Mucosa of gallbladder (tissue), 1 donor: ENCODE measurements at regions not wholly inside any gene's neighbourhood (a gene's known extent, or its start where the extent isn't known, plus 50 kb on each side); places are given as distances from the start of the nearest gene placed in this dataset.
A peak's percentile ranks its signal among the peaks of the same experiment; 100 is the strongest.

Experiments used
- DNase-seq: peaks from one replicate; pipeline ENCODE4 v3.0.0-alpha.2; 2020; ENCODE audit warnings: low spot score
- donor health status: DM: no; HTN: no; CAD: no.

GRCh38 chr19:29013325-29013724 is 199.6 kb downstream of the UQCRFS1 start:
- DNase-seq: no peak

GRCh38 chr19:29012457-29012856 is 200.5 kb downstream of the UQCRFS1 start:
- DNase-seq: no peak

DNA sequence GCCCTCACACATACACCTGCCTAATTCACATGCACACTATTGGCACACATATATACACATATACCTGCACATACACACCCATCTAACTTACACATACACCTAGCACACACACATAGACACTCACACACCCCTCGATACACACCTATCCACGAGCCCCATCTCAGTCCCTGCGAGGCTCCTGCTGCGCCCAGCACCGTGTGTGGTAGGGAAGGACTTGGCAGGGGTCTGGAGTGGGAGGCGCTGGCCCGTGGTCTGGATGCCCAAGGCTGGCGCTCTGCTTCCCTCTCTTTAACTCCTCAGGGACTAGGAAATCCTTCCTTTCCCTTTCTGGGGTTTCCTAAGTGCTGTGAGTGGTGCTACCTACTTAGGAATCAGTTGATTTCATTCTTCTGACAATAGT is 202.7 kb downstream of the UQCRFS1 start:
- DNase-seq: no peak

DNA sequence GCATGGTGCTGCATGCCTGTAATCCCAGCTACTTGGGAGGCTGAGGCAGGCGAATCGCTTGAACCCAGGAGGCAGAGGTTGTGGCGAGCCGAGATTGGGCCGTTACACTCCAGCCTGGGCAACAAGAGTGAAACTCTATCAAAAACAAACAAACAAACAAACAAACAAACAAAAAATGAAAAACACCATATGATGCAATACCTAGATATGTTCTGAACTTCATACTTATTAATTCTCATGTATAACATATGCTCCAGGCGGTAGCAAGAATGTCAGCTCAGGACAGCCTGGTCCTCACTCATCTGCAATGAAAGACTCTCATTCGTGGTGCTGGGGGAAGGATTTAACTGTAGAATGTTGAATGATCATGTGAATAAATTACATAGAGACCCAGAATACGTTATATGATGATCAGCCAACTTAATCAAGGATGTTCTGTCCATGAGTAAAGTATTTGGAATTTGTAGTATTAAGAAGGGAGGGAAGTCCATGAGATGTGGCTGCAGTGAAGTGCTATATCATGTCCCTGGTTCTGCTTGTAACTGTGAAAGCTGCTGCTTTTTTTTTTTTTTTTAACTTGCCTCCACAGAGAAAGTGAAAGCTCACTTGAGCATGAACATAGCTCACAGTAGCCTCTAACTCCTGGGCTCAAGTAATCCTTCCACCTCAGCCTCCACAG is 206.8 kb downstream of the UQCRFS1 start:
- DNase-seq: no peak

- DNase-seq: no peak
Measured at GRCh38 chr19:29004796-29005195, 208.2 kb downstream of the UQCRFS1 start.

DNA sequence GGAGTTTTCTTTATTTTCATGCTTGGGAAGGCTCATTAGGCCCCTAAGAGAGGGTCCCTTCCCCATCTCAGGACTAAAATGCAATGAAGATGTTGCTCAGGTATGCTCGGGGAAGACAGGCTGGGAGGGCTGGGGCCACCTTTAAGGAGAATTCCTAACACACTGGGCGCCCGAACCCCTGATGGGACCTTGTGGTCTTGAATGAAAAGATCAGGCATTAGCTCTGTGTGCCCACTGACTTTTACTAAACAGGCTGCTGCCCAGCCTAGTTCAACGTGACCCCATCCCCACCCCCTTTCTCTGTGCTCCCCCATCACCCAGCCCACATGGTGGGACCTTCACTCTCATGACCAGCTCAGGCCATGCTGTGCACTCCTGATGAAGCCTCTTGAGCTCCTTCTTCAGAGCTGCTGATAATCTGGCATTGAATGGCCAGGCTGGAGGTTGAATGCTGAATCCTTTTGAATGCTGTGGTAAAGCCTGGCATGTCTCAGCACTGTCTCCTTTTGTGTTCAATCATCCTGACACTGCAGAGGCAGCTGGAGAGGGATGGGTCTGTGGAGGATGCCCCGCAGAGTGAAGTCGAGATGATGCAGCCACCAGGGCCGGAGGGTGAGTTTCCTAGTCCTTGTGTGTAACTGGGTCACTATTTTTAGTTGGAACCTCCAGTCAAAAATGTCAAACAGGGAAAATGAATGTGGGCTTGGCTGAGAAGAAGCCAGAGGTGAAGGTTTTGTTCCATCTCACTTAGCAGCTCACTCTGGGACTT is 209.1 kb downstream of the UQCRFS1 start:
- no peak for DNase-seq

DNA sequence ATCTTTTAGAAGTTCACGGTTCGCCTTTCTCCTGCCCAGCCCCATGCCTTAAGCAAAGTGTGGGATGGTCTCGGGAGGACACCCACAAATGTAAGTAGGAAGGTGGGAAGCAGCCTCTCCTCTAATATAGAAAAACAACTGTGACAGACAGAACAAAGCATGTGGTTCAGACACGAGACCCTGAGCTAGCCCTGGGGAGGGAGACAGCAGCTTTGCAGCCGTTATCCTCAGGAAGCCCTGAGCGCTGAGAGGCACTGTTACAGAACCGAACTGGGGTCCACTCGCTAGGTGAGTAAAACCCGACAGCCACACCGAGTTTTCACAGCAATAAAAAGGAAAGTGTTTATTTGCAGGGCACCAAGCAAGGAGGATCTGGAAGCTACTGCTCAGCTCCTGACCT is 210.6 kb downstream of the UQCRFS1 start:
- no peak for DNase-seq

DNA sequence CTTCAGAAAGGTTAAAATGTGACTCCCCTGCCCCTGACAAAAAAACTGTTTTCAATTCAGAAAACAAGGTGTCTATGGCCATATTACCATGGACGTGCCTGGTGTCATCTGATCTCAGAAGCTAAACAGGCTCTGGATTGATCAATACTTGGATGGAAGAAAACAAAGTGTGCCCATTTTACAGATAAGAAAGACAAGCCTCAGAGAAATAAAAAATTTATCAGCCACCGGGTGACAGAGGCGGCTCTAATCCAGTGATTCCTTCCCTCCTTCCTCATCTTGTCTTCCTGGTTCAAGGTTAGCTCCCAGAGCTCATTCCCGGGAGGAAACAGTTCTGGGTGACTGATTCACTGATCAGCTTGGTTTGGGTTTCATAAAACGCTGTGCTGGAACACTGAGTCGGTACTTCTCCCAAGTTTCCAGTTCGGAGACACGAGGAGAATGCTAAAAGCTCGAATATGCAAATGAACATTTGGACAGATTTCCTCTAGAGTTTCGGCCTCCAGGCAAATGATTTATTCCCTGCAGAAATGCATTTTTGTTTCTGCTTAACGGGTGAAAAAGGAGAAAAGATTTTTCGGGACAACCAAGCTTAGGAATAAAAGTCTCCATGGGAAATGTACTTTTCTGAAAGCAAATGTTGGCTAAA is 211.2 kb downstream of the UQCRFS1 start:
- no peak for DNase-seq

- DNase-seq: no peak
Measured at GRCh38 chr19:29001141-29001581, 211.8 kb downstream of the UQCRFS1 start.

GRCh38 chr19:28999724-29000433 is 213.1 kb downstream of the UQCRFS1 start:
- DNase-seq: no peak

GRCh38 chr19:28998974-28999373 is 214.0 kb downstream of the UQCRFS1 start:
- DNase-seq: no peak

DNA sequence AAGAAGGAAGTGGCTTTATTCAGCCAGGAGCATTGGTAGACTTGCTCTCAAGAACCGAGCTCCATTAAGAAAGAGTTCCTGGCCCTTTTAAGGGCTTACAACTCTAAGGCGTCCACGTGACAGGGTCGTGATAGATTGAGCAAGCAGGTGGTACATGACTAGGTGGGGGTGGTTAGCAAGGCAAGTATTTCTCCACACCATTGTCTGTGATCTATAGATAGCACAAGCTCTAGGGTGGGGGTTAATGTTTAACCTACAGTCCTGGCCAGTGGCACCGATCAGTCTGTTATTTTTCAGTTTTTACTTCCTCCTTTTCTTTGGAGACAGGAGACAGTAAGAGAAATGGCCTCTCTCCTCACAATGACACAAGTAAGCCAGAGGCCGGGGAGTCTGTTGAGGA is 215.1 kb downstream of the UQCRFS1 start:
- DNase-seq: peak; percentile 88

GRCh38 chr19:28990522-28990921 is 222.4 kb downstream of the UQCRFS1 start:
- DNase-seq: no peak

DNA sequence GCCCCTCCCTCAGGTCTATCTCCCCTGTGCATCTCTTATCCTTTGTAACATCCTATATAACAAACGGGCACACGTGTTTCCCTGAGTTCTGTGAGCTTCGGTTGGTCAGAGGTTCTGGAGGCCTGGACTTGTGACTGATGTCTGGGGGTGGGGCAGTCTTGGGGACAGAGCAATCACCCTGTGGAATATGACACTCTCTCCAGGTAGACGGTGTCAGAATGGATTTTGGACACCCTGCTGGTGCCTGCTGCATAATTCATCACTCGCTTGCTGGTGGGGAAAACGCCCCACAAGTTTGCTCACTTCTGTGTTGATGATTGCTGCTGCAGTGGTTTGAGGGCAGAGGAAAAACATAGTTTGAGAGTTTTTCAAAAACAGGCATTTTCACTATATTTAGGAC is 223.2 kb downstream of the UQCRFS1 start:
- no peak for DNase-seq

GRCh38 chr19:28988066-28988465 is 224.9 kb downstream of the UQCRFS1 start:
- no peak for DNase-seq

- DNase-seq: no peak
Measured at GRCh38 chr19:28987177-28987576, 225.8 kb downstream of the UQCRFS1 start.

GRCh38 chr19:28985201-28985600 is 227.8 kb downstream of the UQCRFS1 start:
- DNase-seq: no peak

DNA sequence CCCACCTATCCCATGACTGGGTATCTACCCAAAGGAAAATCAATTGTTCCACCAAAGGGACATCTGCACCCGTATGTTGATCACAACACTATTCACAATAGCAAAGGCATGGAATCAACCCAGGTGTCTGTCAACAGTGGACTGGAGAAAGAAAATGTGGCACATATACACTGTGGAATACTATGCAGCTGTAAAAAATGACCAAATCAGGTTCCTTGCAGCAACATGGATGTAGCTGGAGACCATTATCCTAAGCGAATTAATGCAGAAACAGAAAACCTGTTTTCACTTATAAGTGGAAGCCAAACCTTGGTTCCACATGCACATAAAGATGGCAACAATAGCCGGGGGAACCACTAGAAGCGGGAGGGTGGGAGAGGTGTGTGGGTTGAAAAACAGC is 228.6 kb downstream of the UQCRFS1 start:
- no peak for DNase-seq

- DNase-seq: no peak
Measured at GRCh38 chr19:28983430-28983829, 229.5 kb downstream of the UQCRFS1 start.

GRCh38 chr19:28981994-28982393 is 231.0 kb downstream of the UQCRFS1 start:
- no peak for DNase-seq

DNA sequence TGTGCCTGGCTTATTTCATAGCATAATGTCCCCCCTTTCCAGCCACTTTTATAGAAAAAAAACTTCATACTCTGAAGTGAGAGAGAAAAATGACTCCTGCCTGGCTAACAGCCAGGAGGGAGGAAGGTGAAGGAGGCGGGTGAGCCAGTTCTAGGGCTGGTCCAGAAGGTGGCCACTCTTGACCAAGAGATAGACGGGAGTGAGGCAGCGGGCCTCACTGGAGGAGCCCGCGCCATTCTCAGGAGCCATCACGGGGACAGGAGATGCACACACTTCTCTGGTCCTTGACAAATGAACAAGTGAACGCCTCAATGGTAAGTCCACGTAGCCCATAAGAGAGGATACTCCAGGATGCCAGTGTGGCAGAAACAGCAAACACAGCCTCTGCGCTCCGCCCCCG is 231.4 kb downstream of the UQCRFS1 start:
- no peak for DNase-seq

DNA sequence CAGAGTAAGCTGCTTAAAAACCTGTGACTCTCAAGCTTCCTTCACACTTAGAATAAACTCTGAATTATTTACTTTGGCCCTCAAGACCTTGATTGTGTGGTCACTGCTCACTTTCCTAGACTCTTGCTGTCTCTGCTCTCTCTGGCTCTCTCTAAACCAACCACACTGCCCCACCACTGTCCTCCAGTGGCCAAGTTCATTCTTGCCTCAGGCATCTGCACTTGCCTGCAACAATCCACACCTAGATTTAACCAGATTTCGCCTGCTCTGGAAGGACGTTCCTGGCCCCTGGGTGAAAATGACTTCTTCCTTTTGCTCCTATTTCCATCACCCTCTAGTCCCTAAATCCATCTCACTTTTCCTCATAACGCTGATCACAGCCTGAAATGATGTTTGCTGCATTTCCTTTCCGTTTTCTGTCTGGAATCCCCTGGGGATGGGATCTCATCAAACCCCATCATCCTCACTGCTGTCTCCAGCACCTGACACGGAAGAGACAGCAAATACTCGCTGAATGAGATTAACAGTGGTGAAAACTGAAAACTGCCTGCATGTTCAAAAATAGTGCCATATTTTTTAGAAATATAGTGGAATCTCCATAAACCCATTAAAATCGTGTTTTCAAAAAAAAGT is 232.6 kb downstream of the UQCRFS1 start:
- no peak for DNase-seq
